H1 (cell line): ENCODE measurements at regions not wholly inside any gene's neighbourhood (a gene's known extent, or its start where the extent isn't known, plus 50 kb on each side); places are given as distances from the start of the nearest gene placed in this dataset.

Source experiments
- CTCF ChIA-PET: fragments of 300-600 bp; sonication (Branson Sonifier 250); formaldehyde crosslinking; loops from one replicate; lab custom pipeline; 2021; ENCODE audit not compliant: partially characterized antibody; lab: Charles Lee
- POLR2A ChIA-PET: fragments of 300-600 bp; sonication (Branson Sonifier 250); formaldehyde crosslinking; loops from one replicate; lab custom pipeline; 2021; ENCODE audit warnings: inconsistent platforms; ENCODE audit not compliant: partially characterized antibody; lab: Charles Lee
- DNase-seq, 2 experiments: peaks; one replicate each; pipeline versions ENCODE4 v3.0.0 to v3.0.0-alpha.2; 2010 to 2022; ENCODE audit warnings: low spot score in 2 of 2, low read depth in 1 of 2, mixed read lengths in 1 of 2
- FAIRE-seq: peaks from 2 replicates; lab custom pipeline; 2011; peaks lifted over from hg19 to GRCh38; lab: Jason Lieb, UNC
- H2AFZ ChIP-seq: 2 replicates; pipeline ENCODE4 v1.8.1; 2012; ENCODE audit warnings: low read length, inconsistent platforms
- H2AK5ac ChIP-seq: 2 replicates; pipeline ENCODE4 v1.6.1; 2013; ENCODE audit warnings: low read depth, low read length
- H2BK120ac ChIP-seq: replicated peaks from 2 replicates; pipeline ENCODE3; 2013; ENCODE audit warnings: low read depth, low read length, inconsistent platforms
- H2BK12ac ChIP-seq: 2 replicates; pipeline ENCODE4 v1.6.1; 2013; ENCODE audit warnings: low read depth, low read length
- H2BK15ac ChIP-seq: 2 replicates; pipeline ENCODE4 v1.6.1; 2013; ENCODE audit warnings: low read length
- H2BK20ac ChIP-seq: 2 replicates; pipeline ENCODE4 v1.6.1; 2013; ENCODE audit warnings: low read length
- H2BK5ac ChIP-seq: 2 replicates; pipeline ENCODE4 v1.6.1; 2013; ENCODE audit warnings: low read depth, low read length
- H3K14ac ChIP-seq: 2 replicates; pipeline ENCODE4 v1.6.1; 2013; ENCODE audit warnings: inconsistent platforms; ENCODE audit not compliant: insufficient read length
- H3K18ac ChIP-seq: 2 replicates; pipeline ENCODE4 v1.6.1; 2013; ENCODE audit warnings: low read length; ENCODE audit errors: extremely low read depth
- H3K23ac ChIP-seq: 2 replicates; pipeline ENCODE4 v1.6.1; 2013; ENCODE audit warnings: inconsistent platforms; ENCODE audit not compliant: insufficient read length
- H3K23me2 ChIP-seq: 2 replicates; pipeline ENCODE4 v1.6.1; 2013; ENCODE audit warnings: low read depth, low read length
- H3K27ac ChIP-seq: 2 replicates; pipeline ENCODE4 v1.6.1; 2011; ENCODE audit warnings: low read depth, low read length, inconsistent platforms
- H3K27me3 ChIP-seq, 4 experiments: replicated peaks in 1 of 4; 1 replicate in 1 of 4; 2 replicates in 3 of 4; pipeline versions ENCODE4 v1.6.1 to v1.8.1; 2011 to 2013; ENCODE audit warnings: low read length in 3 of 4, mild to moderate bottlenecking in 3 of 4, inconsistent platforms in 2 of 4, mixed read lengths in 2 of 4, moderate library complexity in 1 of 4; ENCODE audit not compliant: control insufficient read depth in 3 of 4, insufficient read depth in 3 of 4; ENCODE audit errors: extremely low read depth in 1 of 4
- H3K36me3 ChIP-seq, 4 experiments: 2 replicates each; pipeline versions ENCODE4 v1.6.1 to v1.8.1; 2011 to 2013; ENCODE audit warnings: mild to moderate bottlenecking in 4 of 4, low read length in 3 of 4, moderate library complexity in 2 of 4, control low read depth in 1 of 4, inconsistent platforms in 1 of 4; ENCODE audit not compliant: insufficient read depth in 4 of 4, control insufficient read depth in 2 of 4
- H3K4ac ChIP-seq: replicated peaks from 2 replicates; pipeline ENCODE3; 2013; ENCODE audit warnings: low read length, low read depth, mixed read lengths, inconsistent platforms; ENCODE audit not compliant: insufficient read length
- H3K4me1 ChIP-seq, 4 experiments: replicated peaks in 1 of 4; 1 replicate in 1 of 4; 2 replicates in 3 of 4; pipeline versions ENCODE4 v1.6.1 to v1.8.1; 2011 to 2013; ENCODE audit warnings: low read length in 3 of 4, inconsistent platforms in 2 of 4, mixed read lengths in 1 of 4; ENCODE audit not compliant: insufficient read depth in 4 of 4, control insufficient read depth in 3 of 4
- H3K4me2 ChIP-seq, 2 experiments: 2 replicates each; pipeline versions ENCODE4 v1.6.1 to v1.8.1; 2011 to 2013; ENCODE audit warnings: low read depth in 2 of 2, low read length in 2 of 2, control low read depth in 1 of 2, inconsistent platforms in 1 of 2, mild to moderate bottlenecking in 1 of 2; ENCODE audit not compliant: insufficient read depth in 1 of 2
- H3K4me3 ChIP-seq, 4 experiments: fragments of 200-600, 300-600 bp in 1 of 4; sonication (generic), shearing (Covaris generic), sonication (Bioruptor Twin) in 1 of 4; 2 replicates each; pipeline versions ENCODE4 v1.5.1 to v1.8.1; 2011 to 2016; ENCODE audit warnings: low read length in 4 of 4, low read depth in 3 of 4, control low read depth in 2 of 4, inconsistent platforms in 2 of 4, mild to moderate bottlenecking in 2 of 4, mixed read lengths in 1 of 4, moderate library complexity in 1 of 4; ENCODE audit not compliant: insufficient read depth in 2 of 4; ENCODE audit errors: extremely low read depth in 1 of 4
- H3K56ac ChIP-seq: replicated peaks from 2 replicates; pipeline ENCODE3; 2013; ENCODE audit warnings: low read depth, mild to moderate bottlenecking, mixed read lengths, low read length, inconsistent platforms; ENCODE audit not compliant: insufficient read length
- H3K79me1 ChIP-seq: 2 replicates; pipeline ENCODE4 v1.6.1; 2013; ENCODE audit warnings: low read depth, low read length, control low read depth
- H3K79me2 ChIP-seq, 2 experiments: 2 replicates each; pipeline versions ENCODE4 v1.6.1 to v1.8.1; 2012 to 2013; ENCODE audit warnings: low read length in 2 of 2, mild to moderate bottlenecking in 2 of 2, inconsistent platforms in 1 of 2; ENCODE audit not compliant: insufficient read depth in 2 of 2, control insufficient read depth in 1 of 2
- H3K9ac ChIP-seq, 4 experiments: replicated peaks in 1 of 4; 1 replicate in 1 of 4; 2 replicates in 3 of 4; pipeline versions ENCODE4 v1.6.1 to v1.8.1; 2011 to 2013; ENCODE audit warnings: low read depth in 3 of 4, low read length in 3 of 4, control low read depth in 2 of 4, mild to moderate bottlenecking in 2 of 4, moderate library complexity in 2 of 4, inconsistent platforms in 1 of 4; ENCODE audit errors: extremely low read depth in 1 of 4
- H3K9me3 ChIP-seq, 2 experiments: 2 replicates each; pipeline versions ENCODE4 v1.6.1 to v1.8.1; 2012 to 2013; ENCODE audit warnings: mild to moderate bottlenecking in 2 of 2, moderate library complexity in 2 of 2, control low read depth in 1 of 2, inconsistent platforms in 1 of 2, low read depth in 1 of 2, low read length in 1 of 2, mixed read lengths in 1 of 2; ENCODE audit not compliant: insufficient read depth in 2 of 2
- H4K20me1 ChIP-seq, 2 experiments: replicated peaks in 1 of 2; 2 replicates each; pipeline versions ENCODE3 to v1.8.1; 2011 to 2013; ENCODE audit warnings: inconsistent platforms in 2 of 2, low read length in 2 of 2, mild to moderate bottlenecking in 1 of 2; ENCODE audit not compliant: insufficient read depth in 2 of 2, control insufficient read depth in 1 of 2
- H4K5ac ChIP-seq: 2 replicates; pipeline ENCODE4 v1.6.1; 2013; ENCODE audit warnings: low read length, low read depth, mixed read lengths, inconsistent platforms; ENCODE audit not compliant: insufficient read length
- H4K8ac ChIP-seq: 2 replicates; pipeline ENCODE4 v1.8.0; 2013; ENCODE audit warnings: mild to moderate bottlenecking, moderate library complexity, low read length, inconsistent platforms; ENCODE audit not compliant: insufficient read depth; ENCODE audit errors: extremely low read depth
- H4K91ac ChIP-seq: replicated peaks from 2 replicates; pipeline ENCODE3; 2013; ENCODE audit warnings: low read length, mixed read lengths, inconsistent platforms; ENCODE audit not compliant: insufficient read length
- EGR1 ChIP-seq: IDR thresholded peaks from 2 replicates; pipeline ENCODE4 v1.6.1; 2011; ENCODE audit warnings: low read depth, low read length, borderline replicate concordance
- GTF2F1 ChIP-seq: IDR thresholded peaks from 2 replicates; pipeline ENCODE4 v1.6.1; 2012; ENCODE audit warnings: low read depth, low read length, improper control_type of control experiment, borderline replicate concordance
- HDAC2 ChIP-seq, 2 experiments: fragments of 300-600 bp in 1 of 2; sonication (generic) in 1 of 2; IDR thresholded peaks; 2 replicates each; pipeline ENCODE4 v1.6.1; 2011 to 2012; ENCODE audit warnings: low read depth in 2 of 2, low read length in 2 of 2, mild to moderate bottlenecking in 2 of 2, moderate library complexity in 2 of 2, borderline replicate concordance in 1 of 2, inconsistent platforms in 1 of 2
- POU5F1 ChIP-seq: IDR thresholded peaks from 2 replicates; pipeline ENCODE4 v1.6.1; 2011; ENCODE audit warnings: low read depth, mild to moderate bottlenecking, low read length, moderate library complexity
- RBBP5 ChIP-seq: IDR thresholded peaks from 2 replicates; pipeline ENCODE4 v1.7.1; 2012; ENCODE audit warnings: low read depth, mild to moderate bottlenecking, inconsistent platforms, low read length, moderate library complexity, borderline replicate concordance
- SIRT6 ChIP-seq: IDR thresholded peaks from one replicate; pipeline ENCODE4 v1.7.1; 2012; ENCODE audit warnings: low read length, inconsistent platforms
- SP1 ChIP-seq: IDR thresholded peaks from 2 replicates; pipeline ENCODE4 v1.6.1; 2011; ENCODE audit warnings: low read depth, low read length
- SP2 ChIP-seq: IDR thresholded peaks from 2 replicates; pipeline ENCODE4 v1.6.1; 2012; ENCODE audit warnings: mild to moderate bottlenecking, low read length, inconsistent platforms
- SP4 ChIP-seq: IDR thresholded peaks from 2 replicates; pipeline ENCODE4 v1.6.1; 2012; ENCODE audit warnings: low read length, inconsistent platforms
- SRF ChIP-seq: IDR thresholded peaks from 2 replicates; pipeline ENCODE4 v1.6.1; 2011; ENCODE audit warnings: mild to moderate bottlenecking, low read depth, low read length, moderate library complexity
- TEAD4 ChIP-seq: IDR thresholded peaks from 2 replicates; pipeline ENCODE4 v1.6.1; 2012; ENCODE audit warnings: low read depth, low read length, inconsistent platforms, mixed read lengths
- WGBS, 2 experiments: shearing (Covaris generic) in 1 of 2; methylation state at CpG; one replicate each; pipeline versions ENCODE4 v1.1.6 to v1.1.7; 2013 to 2015; ENCODE audit warnings: low lambda C conversion rate in 2 of 2, mixed read lengths in 2 of 2, inconsistent platforms in 1 of 2, low coverage in 1 of 2, missing lambda C conversion rate in 1 of 2; ENCODE audit not compliant: insufficient replicate concordance in 2 of 2, insufficient coverage in 1 of 2, insufficient read length in 1 of 2; ENCODE audit errors: extremely low coverage in 1 of 2, missing lambda C conversion rate in 1 of 2; 5-methylcytosine and 5-hydroxymethylcytosine counted together

GRCh38 chr2:83291083-83291482 lies 1168.0 kb downstream of the SUCLG1 start:
- TF ChIP-seq POU5F1 (no peak), SP4 (no peak), SP2 (no peak), GTF2F1 (no peak), SP1 (no peak), SRF (no peak), EGR1 (no peak), TEAD4 (no peak), RBBP5 (no peak), HDAC2 (IDR thresholded peaks at IDR 0.05; ENCODE audit: borderline replicate concordance in 1 of 2, low read depth in 2 of 2, low read length in 2 of 2) (no peak), SIRT6 (no peak)
- TF ChIP-seq, all 59 proteins: peak for 0
- no peak for DNase-seq
- H3K18ac ChIP-seq, result no peak overlapping the region

More at GRCh38 chr2:83291083-83291482, 1168.0 kb downstream of the SUCLG1 start:
- no peaks in the 10 kb centered on the region for H3K23me2 ChIP-seq
- no peak overlapping the region for H4K8ac ChIP-seq
- no peaks in the 10 kb centered on the region; a peak in 1 of 7 replicates for H3K4me1 ChIP-seq
- 98% methylated on average over 4 of the region's 4 CpGs; no CpG with 5 or more reads in 1 of the 2 experiments for WGBS, 2 experiments
- no peak overlapping the region for H3K14ac ChIP-seq
- CTCF ChIA-PET, result no interaction called here
- no peak overlapping the region for H4K91ac ChIP-seq
- peaks cover 0 to 5% (median 2%) of the 10 kb centered on the region in 4 experiments; a peak in 3 of 8 replicates for H3K36me3 ChIP-seq
- POLR2A ChIA-PET, result no interaction called here
- no peak overlapping the region for H3K4me3 ChIP-seq
- H2BK20ac ChIP-seq, result no peak overlapping the region; the same call in 1 of the 2 replicates
- no peak overlapping the region for H2BK5ac ChIP-seq
- no peak overlapping the region for H2AFZ ChIP-seq
- no peaks in the 10 kb centered on the region for H3K79me1 ChIP-seq
- H4K20me1 ChIP-seq, result no peaks in the 10 kb centered on the region
- H3K9me3 ChIP-seq, result peaks cover 2% of the 10 kb centered on the region in 2 experiments; a peak in 3 of 4 replicates
- H2BK120ac ChIP-seq, result no peak overlapping the region
- no peak overlapping the region for H2AK5ac ChIP-seq
- H3K4me2 ChIP-seq, result no peak overlapping the region
- peak overlapping the region; percentile 34 for H3K4ac ChIP-seq
- H3K79me2 ChIP-seq, result no peaks in the 10 kb centered on the region
- H2BK15ac ChIP-seq, result no peak overlapping the region
- no peak overlapping the region for H3K23ac ChIP-seq
- H3K9ac ChIP-seq, result no peak overlapping the region
- no peak overlapping the region for H2BK12ac ChIP-seq
- H3K27ac ChIP-seq, result no peak overlapping the region
- no peak overlapping the region for H4K5ac ChIP-seq
- FAIRE-seq, result no peak
- H3K27me3 ChIP-seq, result no peaks in the 10 kb centered on the region
- H3K56ac ChIP-seq, result no peak overlapping the region
